Neuron (in vitro differentiated cells): ENCODE measurements at regions not wholly inside any gene's neighbourhood (a gene's known extent, or its start where the extent isn't known, plus 50 kb on each side); places are given as distances from the start of the nearest gene placed in this dataset.
"Not testable (repeated sequence)": the region's sequence is repeated elsewhere in the genome, so short reads cannot be mapped to it uniquely, and the experiment has no call there.

Experiments used
- H2AFZ ChIP-seq: one replicate; pipeline ENCODE4 v1.6.1; 2013; ENCODE audit warnings: low read depth, mild to moderate bottlenecking, inconsistent platforms, low read length, moderate library complexity
- H3K27me3 ChIP-seq: one replicate; pipeline ENCODE4 v1.6.1; 2013; ENCODE audit warnings: low read length; ENCODE audit not compliant: insufficient read depth
- H3K36me3 ChIP-seq: one replicate; pipeline ENCODE4 v1.6.1; 2013; ENCODE audit warnings: low read length; ENCODE audit not compliant: insufficient read depth
- H3K4me1 ChIP-seq: one replicate; pipeline ENCODE4 v1.6.1; 2013; ENCODE audit warnings: low read length; ENCODE audit not compliant: insufficient read depth
- H3K4me3 ChIP-seq: 2 replicates; pipeline ENCODE4 v1.5.1; 2013; ENCODE audit warnings: mild to moderate bottlenecking, low read length, moderate library complexity
- H3K9me3 ChIP-seq: one replicate; pipeline ENCODE4 v1.6.1; 2013; ENCODE audit warnings: low read length

GRCh38 chr3:66823532-66823931 lies 174.6 kb upstream of the KBTBD8 start:
- no peaks in the 10 kb centered on the region for H3K36me3 ChIP-seq
- H2AFZ ChIP-seq = no peak overlapping the region
- no peaks in the 10 kb centered on the region for H3K9me3 ChIP-seq
- no peak overlapping the region for H3K4me3 ChIP-seq
- H3K27me3 ChIP-seq = no peaks in the 10 kb centered on the region
- peaks cover 17% of the 10 kb centered on the region for H3K4me1 ChIP-seq

DNA sequence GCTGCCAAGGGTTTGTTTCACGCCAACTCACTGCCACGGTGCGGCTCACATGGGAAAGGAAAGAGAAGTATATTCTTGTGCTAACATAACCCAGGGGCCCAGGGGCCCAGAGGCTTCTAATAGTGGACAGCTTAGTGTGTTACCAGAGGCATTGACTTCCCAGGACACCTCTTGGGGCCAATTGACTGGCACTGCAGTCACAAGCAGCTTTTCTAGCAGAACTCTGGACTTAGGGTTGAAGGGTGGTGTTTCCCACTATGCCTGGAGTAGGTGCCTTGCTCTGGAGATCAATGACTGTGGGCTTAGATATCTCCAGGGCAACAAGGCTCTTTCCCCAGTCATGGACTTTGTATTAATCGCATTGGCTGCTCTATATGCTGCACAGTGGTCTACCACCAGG lies 172.7 kb upstream of the KBTBD8 start:
- H3K27me3 ChIP-seq = no peaks in the 10 kb centered on the region
- H2AFZ ChIP-seq = no peak overlapping the region
- H3K4me3 ChIP-seq = no peak overlapping the region
- no peaks in the 10 kb centered on the region for H3K9me3 ChIP-seq
- no peaks in the 10 kb centered on the region for H3K36me3 ChIP-seq
- peaks cover 8% of the 10 kb centered on the region for H3K4me1 ChIP-seq

DNA sequence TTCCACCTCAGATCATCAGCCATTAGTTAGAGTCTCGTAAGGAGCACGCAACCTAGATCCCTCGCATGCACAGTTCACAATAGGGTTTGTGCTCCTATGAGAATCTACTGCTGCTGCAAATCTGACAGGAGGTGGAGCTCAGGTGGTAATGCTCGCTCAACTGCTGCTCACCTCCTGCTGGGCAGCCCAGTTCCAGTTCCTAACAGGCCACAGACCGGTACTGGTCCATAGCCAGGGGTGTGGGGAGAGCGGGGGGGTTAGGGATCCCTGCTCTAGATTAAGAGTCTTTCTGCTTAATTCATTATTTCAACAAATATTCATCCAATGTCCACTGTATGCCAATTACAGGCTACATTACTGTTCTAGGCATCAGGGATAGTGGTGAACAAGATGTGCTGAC lies 170.4 kb upstream of the KBTBD8 start:
- Histone ChIP-seq H3K27me3 (no peaks in the 10 kb centered on the region), H3K9me3 (peaks cover 2% of the 10 kb centered on the region), H3K4me3 (no peak overlapping the region), H2AFZ (no peak overlapping the region), H3K36me3 (no peaks in the 10 kb centered on the region), H3K4me1 (no peaks in the 10 kb centered on the region)

GRCh38 chr3:66828303-66828702 lies 169.8 kb upstream of the KBTBD8 start:
- Histone ChIP-seq H2AFZ (no peak overlapping the region), H3K36me3 (no peaks in the 10 kb centered on the region), H3K9me3 (peaks cover 2% of the 10 kb centered on the region), H3K27me3 (no peaks in the 10 kb centered on the region), H3K4me3 (no peak overlapping the region), H3K4me1 (no peaks in the 10 kb centered on the region)

DNA sequence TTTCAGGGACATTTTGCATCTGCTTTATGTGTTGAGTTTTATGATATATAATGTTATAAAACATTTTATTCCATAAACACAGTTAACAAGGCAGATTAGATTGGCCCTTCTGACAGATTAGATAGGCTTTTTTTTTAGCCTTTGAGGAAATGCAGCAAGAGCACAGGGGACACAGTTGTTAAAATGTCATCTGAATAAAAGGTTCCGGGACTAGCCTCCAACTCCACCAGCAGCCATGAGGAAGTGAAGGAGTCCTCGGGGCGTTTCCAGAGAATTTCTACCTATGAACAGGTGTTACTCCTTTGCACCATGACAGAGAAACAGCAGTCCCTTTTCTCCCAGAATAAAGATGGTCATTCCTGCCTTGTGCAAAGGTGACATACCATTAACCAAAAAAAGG lies 167.8 kb upstream of the KBTBD8 start:
- Histone ChIP-seq H3K27me3 (no peaks in the 10 kb centered on the region), H3K36me3 (no peaks in the 10 kb centered on the region), H2AFZ (no peak overlapping the region), H3K4me3 (no peak overlapping the region), H3K4me1 (no peaks in the 10 kb centered on the region), H3K9me3 (peaks cover 2% of the 10 kb centered on the region)

DNA sequence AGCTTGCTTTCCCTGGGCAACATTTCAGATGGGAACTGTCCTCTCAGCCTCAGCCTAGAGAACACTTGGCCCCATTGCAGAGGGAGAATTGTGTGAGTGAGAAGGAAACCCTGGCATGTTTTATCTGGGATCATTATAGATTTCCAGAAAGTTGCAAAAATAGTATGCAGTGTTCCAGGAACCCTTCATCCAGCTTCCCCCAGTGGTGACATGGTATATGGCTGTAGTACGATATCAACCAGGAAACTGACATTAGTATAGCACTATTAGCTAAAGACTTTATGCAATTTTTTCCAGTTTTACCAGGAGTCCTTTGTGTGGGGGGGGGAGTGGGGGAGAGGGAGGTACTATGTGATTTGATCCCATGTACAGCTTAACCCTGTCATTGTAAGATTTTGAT lies 166.2 kb upstream of the KBTBD8 start:
- Histone ChIP-seq H3K36me3 (no peaks in the 10 kb centered on the region), H3K4me1 (no peaks in the 10 kb centered on the region), H2AFZ (no peak overlapping the region), H3K4me3 (no peak overlapping the region), H3K27me3 (no peaks in the 10 kb centered on the region), H3K9me3 (peaks cover 2% of the 10 kb centered on the region)

DNA sequence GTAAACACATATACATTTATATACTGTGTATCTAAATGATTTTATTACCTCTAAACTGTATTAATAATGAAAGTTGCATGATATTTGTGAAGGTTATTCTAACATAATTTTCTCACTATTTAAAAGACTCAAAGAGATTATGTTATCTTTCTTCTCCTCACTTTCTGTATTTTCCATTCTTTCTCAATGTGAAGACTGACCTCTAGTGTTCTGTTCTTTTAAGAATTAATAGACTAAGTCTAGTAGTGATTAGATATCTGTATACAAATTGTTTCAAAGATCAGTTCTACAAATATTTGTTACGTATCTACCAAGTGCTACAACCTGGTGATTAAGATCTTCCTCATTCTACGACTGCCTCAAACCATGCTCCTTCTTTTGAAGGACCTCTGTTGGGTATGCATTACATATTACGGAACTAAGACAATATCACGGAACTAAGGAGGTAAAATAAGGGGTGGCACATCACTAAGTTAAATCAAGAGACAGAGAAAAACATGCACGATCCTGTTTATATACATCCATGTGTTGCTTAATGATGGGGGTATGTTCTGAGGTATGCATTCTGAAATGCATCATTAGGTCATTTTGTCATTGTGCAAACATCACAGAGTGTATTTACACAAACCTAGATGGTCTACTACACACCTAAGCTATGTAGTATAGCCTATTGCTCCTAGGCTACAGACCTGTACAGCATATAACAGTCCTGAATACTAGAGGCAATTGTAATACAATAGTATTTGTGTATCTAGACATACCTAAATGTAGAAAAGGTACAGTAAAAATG lies 161.5 kb upstream of the KBTBD8 start:
- Histone ChIP-seq H3K36me3 (no peaks in the 10 kb centered on the region), H2AFZ (no peak overlapping the region), H3K4me3 (no peak overlapping the region), H3K27me3 (no peaks in the 10 kb centered on the region), H3K9me3 (peaks cover 2% of the 10 kb centered on the region), H3K4me1 (no peaks in the 10 kb centered on the region)

GRCh38 chr3:66838704-66839103 lies 159.4 kb upstream of the KBTBD8 start:
- Histone ChIP-seq H2AFZ (no peak overlapping the region), H3K4me1 (no peaks in the 10 kb centered on the region), H3K4me3 (no peak overlapping the region), H3K9me3 (peaks cover 3% of the 10 kb centered on the region), H3K36me3 (no peaks in the 10 kb centered on the region), H3K27me3 (no peaks in the 10 kb centered on the region)

DNA sequence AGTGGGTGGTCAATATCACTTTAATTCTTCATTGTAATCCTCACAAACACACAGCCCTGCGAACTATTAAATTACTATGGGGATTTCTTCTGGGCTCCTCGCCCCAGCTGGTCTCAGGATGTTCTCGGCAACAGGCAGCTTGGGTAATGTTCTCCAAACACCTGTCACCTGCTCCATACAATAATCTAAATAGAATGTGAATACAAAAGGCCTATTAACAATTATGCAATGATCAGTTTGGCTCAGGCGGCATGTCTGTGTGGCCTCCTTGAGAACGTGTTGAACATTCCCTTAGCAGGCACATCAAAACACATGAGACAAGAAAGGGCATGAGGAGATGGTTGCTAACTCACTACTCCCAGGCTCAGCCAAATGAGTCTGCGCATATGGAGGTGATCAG lies 158.6 kb upstream of the KBTBD8 start:
- Histone ChIP-seq H2AFZ (no peak overlapping the region), H3K4me1 (no peaks in the 10 kb centered on the region), H3K4me3 (no peak overlapping the region), H3K36me3 (no peaks in the 10 kb centered on the region), H3K27me3 (no peaks in the 10 kb centered on the region), H3K9me3 (peaks cover 3% of the 10 kb centered on the region)

GRCh38 chr3:66842761-66843464 lies 155.2 kb upstream of the KBTBD8 start:
- not testable (repeated sequence) for H2AFZ ChIP-seq, H3K4me1 ChIP-seq, H3K36me3 ChIP-seq, H3K27me3 ChIP-seq, H3K4me3 ChIP-seq, H3K9me3 ChIP-seq

DNA sequence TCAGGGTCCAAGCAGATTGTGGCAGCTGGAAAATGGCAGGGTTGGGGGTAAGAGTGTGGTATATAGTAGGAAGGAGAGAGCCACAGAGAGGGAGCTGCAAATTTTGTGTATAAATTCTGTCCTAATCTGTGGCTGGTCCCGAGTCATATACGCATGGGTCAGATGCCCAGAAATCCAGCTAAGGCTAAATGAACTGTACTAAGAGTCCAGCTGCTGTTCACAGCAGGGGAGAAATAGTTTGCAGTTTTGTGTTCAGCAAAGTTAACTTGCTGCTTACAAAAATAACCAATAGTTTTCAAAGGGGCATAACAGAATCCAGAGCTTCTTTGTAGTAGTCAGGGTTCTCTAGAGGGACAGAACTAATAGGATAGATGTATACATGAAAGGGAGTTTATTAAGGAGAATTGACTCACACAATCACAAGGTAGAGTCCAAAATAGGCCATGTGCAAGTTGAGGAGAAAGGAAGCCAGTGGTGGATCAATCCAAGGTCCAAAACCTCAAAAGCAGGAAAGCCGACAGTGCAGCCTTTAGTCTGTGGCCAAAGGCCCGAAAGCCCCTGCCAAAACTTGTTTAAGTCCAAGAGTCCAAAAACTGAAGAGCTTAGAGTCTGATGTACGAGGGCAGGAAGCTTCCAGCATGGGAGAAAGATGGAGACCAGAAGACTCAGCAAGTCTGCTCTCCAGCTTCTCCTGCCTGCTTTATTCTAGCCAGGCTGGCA lies 146.1 kb upstream of the KBTBD8 start:
- Histone ChIP-seq H3K4me1 (peaks cover 12% of the 10 kb centered on the region), H3K4me3 (no peak overlapping the region), H3K9me3 (no peaks in the 10 kb centered on the region), H3K27me3 (no peaks in the 10 kb centered on the region), H3K36me3 (no peaks in the 10 kb centered on the region), H2AFZ (no peak overlapping the region)

- H3K9me3 ChIP-seq = no peaks in the 10 kb centered on the region
- H3K27me3 ChIP-seq = no peaks in the 10 kb centered on the region
- peaks cover 12% of the 10 kb centered on the region for H3K4me1 ChIP-seq
- no peak overlapping the region for H3K4me3 ChIP-seq
- peak overlapping the region; percentile 12 for H2AFZ ChIP-seq
- no peaks in the 10 kb centered on the region for H3K36me3 ChIP-seq
These were observed 143.4 kb upstream of the KBTBD8 start for GRCh38 chr3:66854601-66855151.

DNA sequence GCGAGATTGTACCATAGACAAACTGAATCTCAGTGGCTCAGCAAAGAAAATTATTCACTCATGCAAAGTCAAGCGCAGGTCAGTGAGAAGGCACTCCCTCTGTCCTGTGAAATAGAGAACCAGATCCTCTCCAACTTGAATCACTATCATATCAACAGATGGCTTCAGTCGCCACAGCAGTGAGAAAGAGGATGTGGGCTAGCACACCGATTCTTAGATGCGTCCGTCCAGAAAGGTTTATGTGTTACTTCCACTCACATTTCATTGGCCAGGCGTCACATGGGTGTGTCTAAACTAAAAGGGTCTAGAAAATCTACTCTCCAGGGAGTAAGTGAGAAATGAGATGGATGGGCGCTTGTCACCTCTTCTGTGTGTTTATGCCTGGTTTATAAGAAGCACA lies 141.6 kb upstream of the KBTBD8 start:
- Histone ChIP-seq H3K36me3 (no peaks in the 10 kb centered on the region), H3K4me3 (no peak overlapping the region), H3K9me3 (no peaks in the 10 kb centered on the region), H3K27me3 (no peaks in the 10 kb centered on the region), H3K4me1 (peaks cover 12% of the 10 kb centered on the region), H2AFZ (no peak overlapping the region)
